H9 (cell line): ENCODE measurements at regions not wholly inside any gene's neighbourhood (a gene's known extent, or its start where the extent isn't known, plus 50 kb on each side); places are given as distances from the start of the nearest gene placed in this dataset.

ENCODE experiments used
- DNase-seq: peaks from one replicate; pipeline ENCODE4 v3.0.0-alpha.2; 2017
- H2AFZ ChIP-seq: one replicate; pipeline ENCODE4 v1.6.1; 2013; ENCODE audit warnings: mild to moderate bottlenecking, low read length, control low read depth, moderate library complexity
- H2AK5ac ChIP-seq: 2 replicates; pipeline ENCODE4 v1.6.1; 2013; ENCODE audit warnings: low read length, control low read depth, mixed read lengths; ENCODE audit not compliant: insufficient read length
- H2BK120ac ChIP-seq: one replicate; pipeline ENCODE4 v1.6.1; 2013; ENCODE audit warnings: low read depth, mild to moderate bottlenecking, low read length, control low read depth, inconsistent platforms; ENCODE audit not compliant: poor library complexity, severe bottlenecking
- H2BK12ac ChIP-seq: 2 replicates; pipeline ENCODE4 v1.6.1; 2013; ENCODE audit warnings: low read length, control low read depth, mixed read lengths, low read depth; ENCODE audit not compliant: insufficient read length
- H2BK15ac ChIP-seq: 2 replicates; pipeline ENCODE4 v1.6.1; 2013; ENCODE audit warnings: low read depth, low read length, control low read depth
- H2BK20ac ChIP-seq: one replicate; pipeline ENCODE4 v1.6.1; 2013; ENCODE audit warnings: low read depth, mild to moderate bottlenecking, low read length, control low read depth, inconsistent platforms; ENCODE audit not compliant: poor library complexity, severe bottlenecking
- H2BK5ac ChIP-seq: 2 replicates; pipeline ENCODE4 v1.6.1; 2013; ENCODE audit warnings: low read length, control low read depth, mixed read lengths; ENCODE audit not compliant: insufficient read length
- H3K14ac ChIP-seq: 2 replicates; pipeline ENCODE4 v1.6.1; 2013; ENCODE audit warnings: low read length, control low read depth; ENCODE audit not compliant: insufficient read depth
- H3K18ac ChIP-seq: 2 replicates; pipeline ENCODE4 v1.6.1; 2013; ENCODE audit warnings: low read depth, mild to moderate bottlenecking, mixed read lengths, low read length, control low read depth; ENCODE audit not compliant: insufficient read length
- H3K23ac ChIP-seq: 2 replicates; pipeline ENCODE4 v1.6.1; 2013; ENCODE audit warnings: low read length, control low read depth, mixed read lengths, low read depth; ENCODE audit not compliant: insufficient read length
- H3K23me2 ChIP-seq: 2 replicates; pipeline ENCODE4 v1.6.1; 2013; ENCODE audit warnings: low read depth, mild to moderate bottlenecking, mixed read lengths, low read length, control low read depth; ENCODE audit not compliant: insufficient read length, poor library complexity, severe bottlenecking
- H3K27ac ChIP-seq: 2 replicates; pipeline ENCODE4 v1.5.1; 2013; ENCODE audit warnings: low read length, control low read depth, mixed read lengths, low read depth; ENCODE audit not compliant: insufficient read length
- H3K27me3 ChIP-seq: 2 replicates; pipeline ENCODE4 v1.6.1; 2013; ENCODE audit warnings: low read length, control low read depth, inconsistent platforms; ENCODE audit not compliant: insufficient read depth
- H3K4ac ChIP-seq: 2 replicates; pipeline ENCODE4 v1.6.1; 2013; ENCODE audit warnings: low read depth, mild to moderate bottlenecking, control low read depth, inconsistent platforms, low read length, moderate library complexity
- H3K4me1 ChIP-seq: 2 replicates; pipeline ENCODE4 v1.6.1; 2013; ENCODE audit warnings: low read length, control low read depth, inconsistent platforms; ENCODE audit not compliant: insufficient read depth
- H3K4me2 ChIP-seq: 2 replicates; pipeline ENCODE4 v1.6.1; 2013; ENCODE audit warnings: low read length, control low read depth, mixed read lengths; ENCODE audit not compliant: insufficient read length, insufficient read depth
- H3K56ac ChIP-seq: 2 replicates; pipeline ENCODE4 v1.6.1; 2013; ENCODE audit warnings: low read depth, mild to moderate bottlenecking, mixed read lengths, low read length, control low read depth; ENCODE audit not compliant: insufficient read length
- H3K79me1 ChIP-seq: 2 replicates; pipeline ENCODE4 v1.6.1; 2013; ENCODE audit warnings: low read depth, mild to moderate bottlenecking, moderate library complexity, low read length, control low read depth, inconsistent platforms; ENCODE audit not compliant: insufficient read depth, poor library complexity, severe bottlenecking
- H3K79me2 ChIP-seq: 2 replicates; pipeline ENCODE4 v1.6.1; 2013; ENCODE audit warnings: low read length, control low read depth, inconsistent platforms; ENCODE audit not compliant: insufficient read depth
- H3K9ac ChIP-seq: 2 replicates; pipeline ENCODE4 v1.6.1; 2013; ENCODE audit warnings: low read length, control low read depth, mixed read lengths; ENCODE audit not compliant: insufficient read length; ENCODE audit errors: extremely low read depth
- H3K9me3 ChIP-seq: one replicate; pipeline ENCODE4 v1.6.1; 2013; ENCODE audit warnings: low read depth, low read length, inconsistent platforms; ENCODE audit not compliant: control insufficient read depth
- H3T11ph ChIP-seq: one replicate; pipeline ENCODE4 v1.6.1; 2013; ENCODE audit warnings: mild to moderate bottlenecking, low read length, control low read depth, inconsistent platforms
- H4K20me1 ChIP-seq: one replicate; pipeline ENCODE4 v1.6.1; 2013; ENCODE audit not compliant: control insufficient read depth, insufficient read length, insufficient read depth
- H4K5ac ChIP-seq: 2 replicates; pipeline ENCODE4 v1.6.1; 2013; ENCODE audit warnings: low read depth, mild to moderate bottlenecking, mixed read lengths, low read length, control low read depth; ENCODE audit not compliant: insufficient read length
- H4K8ac ChIP-seq: replicated peaks from 2 replicates; pipeline ENCODE4 v1.6.1; 2013; ENCODE audit warnings: low read length, control low read depth, mixed read lengths, low read depth; ENCODE audit not compliant: insufficient read length
- H4K91ac ChIP-seq: 2 replicates; pipeline ENCODE4 v1.6.1; 2013; ENCODE audit warnings: low read depth, mild to moderate bottlenecking, moderate library complexity, mixed read lengths, low read length, control low read depth; ENCODE audit not compliant: insufficient read length
- H3K27ac Mint-ChIP-seq, 3 experiments: 2 replicates in 2 of 3; 3 replicates in 1 of 3; pipeline ENCODE4 v1.8.0; 2020 to 2021; ENCODE audit warnings: mixed read lengths in 3 of 3, mild to moderate bottlenecking in 1 of 3, moderate library complexity in 1 of 3
- H3K27me3 Mint-ChIP-seq: 2 replicates; pipeline ENCODE4 v1.8.0; 2021; ENCODE audit warnings: low read depth, mild to moderate bottlenecking, moderate library complexity, mixed read lengths
- H3K36me3 Mint-ChIP-seq, 3 experiments: 2 replicates in 2 of 3; 3 replicates in 1 of 3; pipeline ENCODE4 v1.8.0; 2020 to 2021; ENCODE audit warnings: low read depth in 3 of 3, mixed read lengths in 3 of 3; ENCODE audit not compliant: insufficient read depth in 1 of 3
- H3K4me1 Mint-ChIP-seq, 2 experiments: 2 replicates each; pipeline ENCODE4 v1.8.0; 2020; ENCODE audit warnings: mixed read lengths in 2 of 2
- H3K4me3 Mint-ChIP-seq, 2 experiments: 2 replicates in 1 of 2; 3 replicates in 1 of 2; pipeline ENCODE4 v1.8.0; 2020 to 2021; ENCODE audit warnings: mild to moderate bottlenecking in 2 of 2, mixed read lengths in 2 of 2, moderate library complexity in 1 of 2
- H3K9me3 Mint-ChIP-seq, 2 experiments: 2 replicates in 1 of 2; 3 replicates in 1 of 2; pipeline ENCODE4 v1.8.0; 2020; ENCODE audit warnings: mild to moderate bottlenecking in 2 of 2, mixed read lengths in 2 of 2, moderate library complexity in 1 of 2
- WGBS: extraction: QIAGEN DNeasy Blood & Tissue Kit; methylation state at CpG from one replicate; pipeline ENCODE4 v1.1.7; 2013; ENCODE audit warnings: missing lambda C conversion rate, low lambda C conversion rate, mixed read lengths; ENCODE audit not compliant: insufficient read length; ENCODE audit errors: extremely low coverage; 5-methylcytosine and 5-hydroxymethylcytosine counted together
- TF ChIP-seq, protein P1 (sequence below): fragments of 200-600 bp; sonication (generic); conservative IDR thresholded peaks from 3 replicates; pipeline ENCODE4 v1.8.0; 2021; ENCODE audit warnings: antibody characterized with exemption, mild to moderate bottlenecking

DNA sequence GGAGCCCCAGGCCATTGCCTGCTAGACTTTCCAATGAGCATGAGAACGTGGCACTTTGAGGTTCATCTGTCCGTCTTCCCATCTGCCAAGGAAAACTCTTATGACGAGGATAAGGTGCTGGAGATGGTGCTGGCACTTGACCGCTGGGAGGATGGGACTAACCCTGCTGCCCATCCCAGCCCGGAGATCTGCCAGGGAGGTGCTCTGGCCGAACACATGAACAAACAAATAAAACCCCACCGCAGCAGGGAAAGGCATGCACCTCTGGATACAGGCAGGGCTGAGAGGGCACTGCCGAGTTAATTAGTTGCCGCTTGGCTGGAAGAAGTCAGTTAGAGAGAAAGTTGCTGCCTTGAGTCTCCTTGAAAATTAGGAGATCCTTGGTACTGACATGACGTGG is 308.4 kb downstream of the AJAP1 start:
- WGBS, result no CpG with 5 or more reads among the region's 10 CpGs
- no peak overlapping the region for H3K4me3 Mint-ChIP-seq
- H3K27me3 Mint-ChIP-seq, result peaks cover 29% of the 10 kb centered on the region
- no peak overlapping the region for H2AK5ac ChIP-seq
- H3K14ac ChIP-seq, result no peak overlapping the region
- no peak overlapping the region for H3K18ac ChIP-seq
- no peak overlapping the region for H2BK5ac ChIP-seq
- H2BK20ac ChIP-seq, result no peak overlapping the region
- H2AFZ ChIP-seq, result no peak overlapping the region
- no peak overlapping the region for H2BK12ac ChIP-seq
- H3K23ac ChIP-seq, result no peak overlapping the region
- no peak overlapping the region for H4K5ac ChIP-seq
- H3K4me2 ChIP-seq, result no peak overlapping the region
- peaks cover 3% of the 10 kb centered on the region; the same call in 1 of the 2 replicates for H3K4me1 ChIP-seq
- no peak overlapping the region for H3K27ac Mint-ChIP-seq
- H3K56ac ChIP-seq, result no peak overlapping the region
- no peak overlapping the region for H4K8ac ChIP-seq
- peaks cover 0 to 4% of the 10 kb centered on the region in 2 experiments for H3K9me3 Mint-ChIP-seq
- H3K27ac ChIP-seq, result no peak overlapping the region
- no peaks in the 10 kb centered on the region for H4K20me1 ChIP-seq
- H2BK120ac ChIP-seq, result no peak overlapping the region
- H3K9me3 ChIP-seq, result no peaks in the 10 kb centered on the region
- H4K91ac ChIP-seq, result no peak overlapping the region
- no peak overlapping the region for H3K9ac ChIP-seq
- no peak for DNase-seq
- H3K4me1 Mint-ChIP-seq, result peaks cover 26 to 40% of the 10 kb centered on the region in 2 experiments
- TF ChIP-seq, protein P1, sequence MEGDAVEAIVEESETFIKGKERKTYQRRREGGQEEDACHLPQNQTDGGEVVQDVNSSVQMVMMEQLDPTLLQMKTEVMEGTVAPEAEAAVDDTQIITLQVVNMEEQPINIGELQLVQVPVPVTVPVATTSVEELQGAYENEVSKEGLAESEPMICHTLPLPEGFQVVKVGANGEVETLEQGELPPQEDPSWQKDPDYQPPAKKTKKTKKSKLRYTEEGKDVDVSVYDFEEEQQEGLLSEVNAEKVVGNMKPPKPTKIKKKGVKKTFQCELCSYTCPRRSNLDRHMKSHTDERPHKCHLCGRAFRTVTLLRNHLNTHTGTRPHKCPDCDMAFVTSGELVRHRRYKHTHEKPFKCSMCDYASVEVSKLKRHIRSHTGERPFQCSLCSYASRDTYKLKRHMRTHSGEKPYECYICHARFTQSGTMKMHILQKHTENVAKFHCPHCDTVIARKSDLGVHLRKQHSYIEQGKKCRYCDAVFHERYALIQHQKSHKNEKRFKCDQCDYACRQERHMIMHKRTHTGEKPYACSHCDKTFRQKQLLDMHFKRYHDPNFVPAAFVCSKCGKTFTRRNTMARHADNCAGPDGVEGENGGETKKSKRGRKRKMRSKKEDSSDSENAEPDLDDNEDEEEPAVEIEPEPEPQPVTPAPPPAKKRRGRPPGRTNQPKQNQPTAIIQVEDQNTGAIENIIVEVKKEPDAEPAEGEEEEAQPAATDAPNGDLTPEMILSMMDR, result no peak
- H3K27me3 ChIP-seq, result no peaks in the 10 kb centered on the region
- H3K79me1 ChIP-seq, result no peaks in the 10 kb centered on the region
- peaks cover 0 to 2% (median 0%) of the 10 kb centered on the region in 3 experiments; a peak in 1 of 7 replicates for H3K36me3 Mint-ChIP-seq
- no peak overlapping the region for H3K4ac ChIP-seq
- H3K79me2 ChIP-seq, result no peaks in the 10 kb centered on the region
- no peaks in the 10 kb centered on the region for H3K23me2 ChIP-seq
- no peak overlapping the region for H3T11ph ChIP-seq
- no peak overlapping the region for H2BK15ac ChIP-seq
